H9 (cell line): ENCODE measurements at regions not wholly inside any gene's neighbourhood (a gene's known extent, or its start where the extent isn't known, plus 50 kb on each side); places are given as distances from the start of the nearest gene placed in this dataset.

Source experiments
- DNase-seq: peaks from one replicate; pipeline ENCODE4 v3.0.0-alpha.2; 2017
- H2AFZ ChIP-seq: one replicate; pipeline ENCODE4 v1.6.1; 2013; ENCODE audit warnings: mild to moderate bottlenecking, low read length, control low read depth, moderate library complexity
- H2AK5ac ChIP-seq: 2 replicates; pipeline ENCODE4 v1.6.1; 2013; ENCODE audit warnings: low read length, control low read depth, mixed read lengths; ENCODE audit not compliant: insufficient read length
- H2BK120ac ChIP-seq: one replicate; pipeline ENCODE4 v1.6.1; 2013; ENCODE audit warnings: low read depth, mild to moderate bottlenecking, low read length, control low read depth, inconsistent platforms; ENCODE audit not compliant: poor library complexity, severe bottlenecking
- H2BK12ac ChIP-seq: 2 replicates; pipeline ENCODE4 v1.6.1; 2013; ENCODE audit warnings: low read length, control low read depth, mixed read lengths, low read depth; ENCODE audit not compliant: insufficient read length
- H2BK15ac ChIP-seq: 2 replicates; pipeline ENCODE4 v1.6.1; 2013; ENCODE audit warnings: low read depth, low read length, control low read depth
- H2BK20ac ChIP-seq: one replicate; pipeline ENCODE4 v1.6.1; 2013; ENCODE audit warnings: low read depth, mild to moderate bottlenecking, low read length, control low read depth, inconsistent platforms; ENCODE audit not compliant: poor library complexity, severe bottlenecking
- H2BK5ac ChIP-seq: 2 replicates; pipeline ENCODE4 v1.6.1; 2013; ENCODE audit warnings: low read length, control low read depth, mixed read lengths; ENCODE audit not compliant: insufficient read length
- H3K14ac ChIP-seq: 2 replicates; pipeline ENCODE4 v1.6.1; 2013; ENCODE audit warnings: low read length, control low read depth; ENCODE audit not compliant: insufficient read depth
- H3K18ac ChIP-seq: 2 replicates; pipeline ENCODE4 v1.6.1; 2013; ENCODE audit warnings: low read depth, mild to moderate bottlenecking, mixed read lengths, low read length, control low read depth; ENCODE audit not compliant: insufficient read length
- H3K23ac ChIP-seq: 2 replicates; pipeline ENCODE4 v1.6.1; 2013; ENCODE audit warnings: low read length, control low read depth, mixed read lengths, low read depth; ENCODE audit not compliant: insufficient read length
- H3K23me2 ChIP-seq: 2 replicates; pipeline ENCODE4 v1.6.1; 2013; ENCODE audit warnings: low read depth, mild to moderate bottlenecking, mixed read lengths, low read length, control low read depth; ENCODE audit not compliant: insufficient read length, poor library complexity, severe bottlenecking
- H3K27ac ChIP-seq: 2 replicates; pipeline ENCODE4 v1.5.1; 2013; ENCODE audit warnings: low read length, control low read depth, mixed read lengths, low read depth; ENCODE audit not compliant: insufficient read length
- H3K27me3 ChIP-seq: 2 replicates; pipeline ENCODE4 v1.6.1; 2013; ENCODE audit warnings: low read length, control low read depth, inconsistent platforms; ENCODE audit not compliant: insufficient read depth
- H3K4ac ChIP-seq: 2 replicates; pipeline ENCODE4 v1.6.1; 2013; ENCODE audit warnings: low read depth, mild to moderate bottlenecking, control low read depth, inconsistent platforms, low read length, moderate library complexity
- H3K4me1 ChIP-seq: 2 replicates; pipeline ENCODE4 v1.6.1; 2013; ENCODE audit warnings: low read length, control low read depth, inconsistent platforms; ENCODE audit not compliant: insufficient read depth
- H3K4me2 ChIP-seq: 2 replicates; pipeline ENCODE4 v1.6.1; 2013; ENCODE audit warnings: low read length, control low read depth, mixed read lengths; ENCODE audit not compliant: insufficient read length, insufficient read depth
- H3K56ac ChIP-seq: 2 replicates; pipeline ENCODE4 v1.6.1; 2013; ENCODE audit warnings: low read depth, mild to moderate bottlenecking, mixed read lengths, low read length, control low read depth; ENCODE audit not compliant: insufficient read length
- H3K79me1 ChIP-seq: 2 replicates; pipeline ENCODE4 v1.6.1; 2013; ENCODE audit warnings: low read depth, mild to moderate bottlenecking, moderate library complexity, low read length, control low read depth, inconsistent platforms; ENCODE audit not compliant: insufficient read depth, poor library complexity, severe bottlenecking
- H3K79me2 ChIP-seq: 2 replicates; pipeline ENCODE4 v1.6.1; 2013; ENCODE audit warnings: low read length, control low read depth, inconsistent platforms; ENCODE audit not compliant: insufficient read depth
- H3K9ac ChIP-seq: 2 replicates; pipeline ENCODE4 v1.6.1; 2013; ENCODE audit warnings: low read length, control low read depth, mixed read lengths; ENCODE audit not compliant: insufficient read length; ENCODE audit errors: extremely low read depth
- H3K9me3 ChIP-seq: one replicate; pipeline ENCODE4 v1.6.1; 2013; ENCODE audit warnings: low read depth, low read length, inconsistent platforms; ENCODE audit not compliant: control insufficient read depth
- H3T11ph ChIP-seq: one replicate; pipeline ENCODE4 v1.6.1; 2013; ENCODE audit warnings: mild to moderate bottlenecking, low read length, control low read depth, inconsistent platforms
- H4K20me1 ChIP-seq: one replicate; pipeline ENCODE4 v1.6.1; 2013; ENCODE audit not compliant: control insufficient read depth, insufficient read length, insufficient read depth
- H4K5ac ChIP-seq: 2 replicates; pipeline ENCODE4 v1.6.1; 2013; ENCODE audit warnings: low read depth, mild to moderate bottlenecking, mixed read lengths, low read length, control low read depth; ENCODE audit not compliant: insufficient read length
- H4K8ac ChIP-seq: replicated peaks from 2 replicates; pipeline ENCODE4 v1.6.1; 2013; ENCODE audit warnings: low read length, control low read depth, mixed read lengths, low read depth; ENCODE audit not compliant: insufficient read length
- H4K91ac ChIP-seq: 2 replicates; pipeline ENCODE4 v1.6.1; 2013; ENCODE audit warnings: low read depth, mild to moderate bottlenecking, moderate library complexity, mixed read lengths, low read length, control low read depth; ENCODE audit not compliant: insufficient read length
- H3K27ac Mint-ChIP-seq, 3 experiments: 2 replicates in 2 of 3; 3 replicates in 1 of 3; pipeline ENCODE4 v1.8.0; 2020 to 2021; ENCODE audit warnings: mixed read lengths in 3 of 3, mild to moderate bottlenecking in 1 of 3, moderate library complexity in 1 of 3
- H3K27me3 Mint-ChIP-seq: 2 replicates; pipeline ENCODE4 v1.8.0; 2021; ENCODE audit warnings: low read depth, mild to moderate bottlenecking, moderate library complexity, mixed read lengths
- H3K36me3 Mint-ChIP-seq, 3 experiments: 2 replicates in 2 of 3; 3 replicates in 1 of 3; pipeline ENCODE4 v1.8.0; 2020 to 2021; ENCODE audit warnings: low read depth in 3 of 3, mixed read lengths in 3 of 3; ENCODE audit not compliant: insufficient read depth in 1 of 3
- H3K4me1 Mint-ChIP-seq, 2 experiments: 2 replicates each; pipeline ENCODE4 v1.8.0; 2020; ENCODE audit warnings: mixed read lengths in 2 of 2
- H3K4me3 Mint-ChIP-seq, 2 experiments: 2 replicates in 1 of 2; 3 replicates in 1 of 2; pipeline ENCODE4 v1.8.0; 2020 to 2021; ENCODE audit warnings: mild to moderate bottlenecking in 2 of 2, mixed read lengths in 2 of 2, moderate library complexity in 1 of 2
- H3K9me3 Mint-ChIP-seq, 2 experiments: 2 replicates in 1 of 2; 3 replicates in 1 of 2; pipeline ENCODE4 v1.8.0; 2020; ENCODE audit warnings: mild to moderate bottlenecking in 2 of 2, mixed read lengths in 2 of 2, moderate library complexity in 1 of 2
- CTCF ChIP-seq: fragments of 200-600 bp; sonication (generic); conservative IDR thresholded peaks from 3 replicates; pipeline ENCODE4 v1.8.0; 2021; ENCODE audit warnings: antibody characterized with exemption, mild to moderate bottlenecking
- WGBS: extraction: QIAGEN DNeasy Blood & Tissue Kit; methylation state at CpG from one replicate; pipeline ENCODE4 v1.1.7; 2013; ENCODE audit warnings: missing lambda C conversion rate, low lambda C conversion rate, mixed read lengths; ENCODE audit not compliant: insufficient read length; ENCODE audit errors: extremely low coverage; 5-methylcytosine and 5-hydroxymethylcytosine counted together

DNA sequence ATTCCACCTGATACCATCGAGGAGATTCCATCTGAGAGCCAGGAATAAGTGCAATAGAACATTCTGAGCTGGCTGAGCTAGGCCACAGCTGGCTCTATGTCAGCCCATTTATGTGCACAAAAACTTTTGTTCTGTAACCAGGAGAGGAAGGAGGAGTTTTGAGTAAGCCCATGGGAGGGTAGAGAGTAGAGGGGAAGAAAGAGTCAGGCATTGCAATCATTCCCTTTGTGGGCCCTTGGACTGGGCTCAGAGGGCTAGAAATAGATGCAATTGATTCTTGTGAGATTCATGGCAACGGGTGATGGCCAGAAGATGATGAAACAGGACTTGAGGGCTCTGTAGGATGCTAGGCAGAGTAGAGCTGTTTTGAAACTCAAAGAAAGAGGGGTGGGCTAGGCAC is 104.6 kb upstream of the KIF5B start:
- H3K27me3 ChIP-seq = no peaks in the 10 kb centered on the region
- H4K8ac ChIP-seq = no peak overlapping the region
- H3K23ac ChIP-seq = no peak overlapping the region
- H3K27ac ChIP-seq = no peak overlapping the region
- H2BK120ac ChIP-seq = no peak overlapping the region
- H3K79me1 ChIP-seq = no peaks in the 10 kb centered on the region
- H3K9ac ChIP-seq = no peak overlapping the region
- no peak overlapping the region for H2AK5ac ChIP-seq
- H3K14ac ChIP-seq = no peak overlapping the region
- no peaks in the 10 kb centered on the region for H3K9me3 Mint-ChIP-seq
- no peak overlapping the region for H2AFZ ChIP-seq
- no peak for TF ChIP-seq CTCF
- H2BK12ac ChIP-seq = no peak overlapping the region
- H3K27ac Mint-ChIP-seq = no peak overlapping the region
- H3K4me3 Mint-ChIP-seq = no peak overlapping the region
- no peak overlapping the region for H2BK5ac ChIP-seq
- H3K18ac ChIP-seq = no peak overlapping the region
- DNase-seq = no peak
- H3K36me3 Mint-ChIP-seq = no peaks in the 10 kb centered on the region; a peak in 1 of 7 replicates
- H3K4ac ChIP-seq = no peak overlapping the region
- H4K91ac ChIP-seq = no peak overlapping the region
- no peaks in the 10 kb centered on the region for H3K23me2 ChIP-seq
- H4K5ac ChIP-seq = no peak overlapping the region
- H3K79me2 ChIP-seq = no peaks in the 10 kb centered on the region
- no peaks in the 10 kb centered on the region for H3K4me1 ChIP-seq
- no peak overlapping the region for H2BK15ac ChIP-seq
- H3K9me3 ChIP-seq = no peaks in the 10 kb centered on the region
- no peak overlapping the region for H3T11ph ChIP-seq
- no peak overlapping the region for H3K56ac ChIP-seq
- no peaks in the 10 kb centered on the region for H4K20me1 ChIP-seq
- no peaks in the 10 kb centered on the region for H3K4me1 Mint-ChIP-seq
- no CpG with 5 or more reads among the region's 2 CpGs for WGBS
- H3K27me3 Mint-ChIP-seq = no peaks in the 10 kb centered on the region; the same call in none of the 2 replicates
- no peak overlapping the region for H3K4me2 ChIP-seq
- H2BK20ac ChIP-seq = no peak overlapping the region
